SKM-1 treated with dmso at 0.1 percent for 144 hours (cell line): ENCODE measurements at regions not wholly inside any gene's neighbourhood (a gene's known extent, or its start where the extent isn't known, plus 50 kb on each side); places are given as distances from the start of the nearest gene placed in this dataset.
"Not testable (repeated sequence)": the region's sequence is repeated elsewhere in the genome, so short reads cannot be mapped to it uniquely, and the experiment has no call there.

ENCODE experiments used
- DNase-seq: peaks from one replicate; lab custom pipeline; 2025; ENCODE audit not compliant: unreplicated experiment; lab: John Stamatoyannopoulos, UW

DNA sequence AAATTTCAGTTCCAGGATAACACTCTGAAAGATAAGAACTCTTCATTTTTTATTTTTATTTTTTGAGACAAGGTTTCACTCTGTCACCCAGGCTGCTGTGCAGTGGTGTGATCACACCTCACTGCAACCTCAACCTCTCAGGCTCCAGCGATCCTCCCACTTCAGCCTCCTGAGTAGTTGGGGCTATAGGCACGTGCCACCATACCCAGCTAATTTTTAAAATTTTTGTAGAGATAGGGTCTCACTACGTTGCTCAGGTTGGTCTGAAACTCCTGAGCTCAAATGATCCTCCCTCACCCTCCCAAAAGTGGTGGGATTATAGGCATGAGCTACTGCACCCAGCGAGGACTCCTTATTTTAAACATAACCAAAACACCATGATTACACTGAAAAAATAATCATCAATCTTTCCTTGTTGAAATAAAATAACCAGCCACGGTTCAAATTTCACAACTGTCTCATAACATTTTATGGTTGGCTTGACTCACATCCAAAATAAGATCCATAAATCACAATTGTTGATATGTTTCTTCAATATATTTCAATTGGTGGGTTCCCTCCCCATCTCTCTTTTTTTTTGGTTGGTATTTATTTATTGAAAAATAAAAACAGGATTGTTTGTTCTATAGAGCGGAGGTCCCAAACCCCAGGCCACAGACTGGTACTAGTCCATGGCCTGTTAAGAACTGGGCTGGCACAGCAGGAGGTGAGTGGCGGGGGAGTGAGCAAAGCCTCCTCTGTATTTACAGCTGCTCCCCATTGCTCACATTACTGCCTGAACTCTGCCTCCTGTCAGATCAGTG lies 60.1 kb upstream of the FAM171A1 start:
- no peak for DNase-seq

DNA sequence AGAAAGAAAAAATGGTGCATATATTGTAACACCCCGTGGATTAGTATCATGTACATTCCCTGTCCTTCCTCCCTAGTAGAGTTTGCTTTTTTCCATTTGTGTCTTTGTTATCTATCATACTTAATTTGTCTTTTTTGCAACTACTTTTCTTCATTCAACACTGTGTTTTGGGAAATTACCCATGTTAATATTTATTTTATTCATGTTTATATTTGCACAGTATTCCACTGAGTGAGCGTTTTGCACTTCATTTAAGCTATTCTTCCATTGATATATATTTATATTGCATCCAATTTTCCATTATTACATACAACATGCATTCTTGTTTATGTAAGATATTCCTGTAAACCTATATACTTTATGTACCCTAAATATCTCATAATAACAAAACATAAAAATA lies 57.6 kb upstream of the FAM171A1 start:
- DNase-seq = no peak

DNA sequence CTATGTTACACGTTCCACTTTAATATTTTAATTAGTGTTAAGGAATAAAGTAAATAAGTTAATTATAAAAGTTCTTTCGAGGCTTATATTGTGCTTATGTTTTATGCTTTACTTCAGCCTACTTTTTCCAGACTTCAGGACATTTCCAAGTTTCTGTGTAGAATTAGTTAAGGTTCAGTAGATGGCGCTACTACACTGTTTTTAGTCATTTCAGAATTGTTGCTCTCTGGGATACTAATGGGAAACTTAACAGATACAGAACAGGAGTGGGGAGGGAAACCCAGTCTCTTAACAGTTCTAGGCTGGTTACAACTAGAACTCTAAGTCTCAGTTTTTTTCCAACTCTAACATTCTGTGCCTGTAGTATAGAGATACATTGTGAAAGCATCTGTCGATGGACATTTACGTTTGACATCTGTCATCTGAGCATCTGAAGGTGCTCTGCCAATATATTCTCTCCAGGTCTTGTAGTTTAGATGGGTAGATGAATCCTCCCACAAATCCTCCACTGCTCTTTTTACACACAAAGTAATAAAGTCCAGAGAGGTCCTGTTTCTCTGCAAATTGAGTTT lies 56.8 kb upstream of the FAM171A1 start:
- DNase-seq = no peak

DNA sequence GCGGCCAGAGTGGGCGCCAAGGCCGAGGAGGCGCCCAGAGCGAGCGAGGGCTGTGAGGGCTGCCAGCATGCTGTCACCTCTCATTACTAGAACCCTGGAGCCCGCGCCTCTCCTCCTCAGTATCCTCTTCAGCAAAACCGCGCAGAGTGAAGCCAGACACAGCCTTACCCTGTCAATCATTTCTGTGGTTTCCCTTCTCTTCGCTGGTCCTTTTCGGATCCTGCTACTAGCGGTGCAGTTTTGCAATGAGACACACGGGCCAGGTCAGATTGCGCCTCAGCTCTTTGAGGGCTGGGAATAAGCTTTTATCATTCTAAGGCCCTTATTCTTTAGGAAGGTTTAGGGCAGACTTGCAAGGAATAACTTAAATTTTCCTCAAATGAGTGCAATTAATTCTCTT lies 55.5 kb upstream of the FAM171A1 start:
- peak; percentile 11 for DNase-seq

DNA sequence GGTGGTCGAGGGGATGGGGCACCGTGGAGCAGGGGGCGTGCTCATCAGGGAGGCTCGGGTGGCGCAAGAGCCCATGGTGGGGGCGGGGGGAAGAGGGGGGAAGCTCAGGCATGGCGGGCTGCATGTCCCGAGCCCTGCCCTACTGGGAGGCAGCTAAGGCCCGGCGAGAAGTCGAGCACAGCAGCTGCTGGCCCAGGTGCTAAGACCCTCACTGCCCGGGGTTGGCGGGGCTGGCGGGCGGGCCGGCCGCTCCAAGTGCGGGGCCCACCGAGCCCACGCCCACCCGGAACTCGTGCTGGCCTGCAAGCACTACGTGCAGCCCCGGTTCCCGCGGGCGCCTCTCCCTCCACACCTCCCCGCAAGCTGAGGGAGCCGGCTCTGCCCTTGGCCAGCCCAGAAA lies 55.0 kb upstream of the FAM171A1 start:
- DNase-seq = no peak

DNA sequence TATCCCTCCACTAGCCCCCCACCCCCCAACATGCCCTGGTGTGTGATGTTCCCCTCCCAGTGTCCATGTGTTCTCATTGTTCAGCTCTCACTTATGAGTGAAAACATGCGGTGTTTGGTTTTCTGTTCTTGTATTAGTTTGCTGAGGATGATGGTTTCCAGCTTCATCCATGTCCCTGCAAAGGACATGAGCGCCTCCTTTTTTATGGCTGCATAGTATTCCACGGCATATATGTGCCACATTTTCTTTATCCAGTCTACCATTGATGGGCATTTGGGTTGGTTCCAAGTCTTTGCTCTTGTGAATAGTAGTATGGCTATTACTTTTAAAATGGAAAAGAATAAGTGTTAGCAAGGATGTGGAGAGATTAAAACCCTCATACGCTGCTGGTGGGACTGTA lies 50.8 kb upstream of the FAM171A1 start:
- DNase-seq = not testable (repeated sequence)
